Progenitor cell of endocrine pancreas (in vitro differentiated cells): ENCODE measurements at regions not wholly inside any gene's neighbourhood (a gene's known extent, or its start where the extent isn't known, plus 50 kb on each side); places are given as distances from the start of the nearest gene placed in this dataset.

Experiments used
- DNase-seq: peaks from one replicate; pipeline ENCODE4 v3.0.0; 2021; ENCODE audit warnings: low spot score; ENCODE audit not compliant: unreplicated experiment
- H3K27ac Mint-ChIP-seq: 2 replicates; pipeline ENCODE4 v1.8.0; 2021; ENCODE audit warnings: mild to moderate bottlenecking, moderate library complexity, mixed read lengths
- H3K27me3 Mint-ChIP-seq: 2 replicates; pipeline ENCODE4 v1.8.0; 2021; ENCODE audit warnings: mixed read lengths
- H3K36me3 Mint-ChIP-seq: 2 replicates; pipeline ENCODE4 v1.8.0; 2022; ENCODE audit warnings: mixed read lengths; ENCODE audit not compliant: insufficient read depth
- H3K4me1 Mint-ChIP-seq: 2 replicates; pipeline ENCODE4 v1.8.0; 2021; ENCODE audit warnings: low read depth, mixed read lengths
- H3K4me3 Mint-ChIP-seq: 2 replicates; pipeline ENCODE4 v1.8.0; 2021; ENCODE audit warnings: low read depth, mild to moderate bottlenecking, moderate library complexity, mixed read lengths
- H3K9me3 Mint-ChIP-seq: 2 replicates; pipeline ENCODE4 v1.8.0; 2021; ENCODE audit warnings: low read depth, mixed read lengths
- TF ChIP-seq, protein P1 (sequence below): fragments of 200-600 bp; sonication (generic); IDR thresholded peaks from one replicate; pipeline ENCODE4 v1.5.0; 2021; ENCODE audit warnings: antibody characterized with exemption, mild to moderate bottlenecking; ENCODE audit not compliant: unreplicated experiment

DNA sequence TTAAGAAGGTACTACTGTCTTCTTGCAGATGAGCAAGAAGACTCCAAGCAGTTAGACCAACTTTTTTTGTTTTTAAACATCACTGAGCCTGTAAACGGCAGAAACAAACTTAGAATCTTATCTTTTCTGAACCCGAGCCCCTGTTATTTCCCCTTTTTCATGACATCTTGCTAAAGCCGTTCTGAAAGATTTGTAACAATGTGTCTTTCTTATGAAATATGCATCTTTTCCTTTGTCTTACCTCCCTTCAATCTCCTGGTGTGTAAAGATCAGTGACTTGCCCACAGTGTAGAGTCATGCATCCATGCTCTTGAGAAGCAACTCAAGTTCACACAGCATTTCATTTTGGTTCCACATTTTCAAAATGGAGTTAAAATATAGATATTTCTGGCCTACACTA lies 288.8 kb upstream of the CELF4 start:
- Mint-ChIP-seq H3K4me1 (no peaks in the 10 kb centered on the region), H3K4me3 (no peak overlapping the region), H3K27ac (no peak overlapping the region), H3K9me3 (peaks cover 13% of the 10 kb centered on the region), H3K36me3 (no peaks in the 10 kb centered on the region), H3K27me3 (no peaks in the 10 kb centered on the region)
- TF ChIP-seq, protein P1, sequence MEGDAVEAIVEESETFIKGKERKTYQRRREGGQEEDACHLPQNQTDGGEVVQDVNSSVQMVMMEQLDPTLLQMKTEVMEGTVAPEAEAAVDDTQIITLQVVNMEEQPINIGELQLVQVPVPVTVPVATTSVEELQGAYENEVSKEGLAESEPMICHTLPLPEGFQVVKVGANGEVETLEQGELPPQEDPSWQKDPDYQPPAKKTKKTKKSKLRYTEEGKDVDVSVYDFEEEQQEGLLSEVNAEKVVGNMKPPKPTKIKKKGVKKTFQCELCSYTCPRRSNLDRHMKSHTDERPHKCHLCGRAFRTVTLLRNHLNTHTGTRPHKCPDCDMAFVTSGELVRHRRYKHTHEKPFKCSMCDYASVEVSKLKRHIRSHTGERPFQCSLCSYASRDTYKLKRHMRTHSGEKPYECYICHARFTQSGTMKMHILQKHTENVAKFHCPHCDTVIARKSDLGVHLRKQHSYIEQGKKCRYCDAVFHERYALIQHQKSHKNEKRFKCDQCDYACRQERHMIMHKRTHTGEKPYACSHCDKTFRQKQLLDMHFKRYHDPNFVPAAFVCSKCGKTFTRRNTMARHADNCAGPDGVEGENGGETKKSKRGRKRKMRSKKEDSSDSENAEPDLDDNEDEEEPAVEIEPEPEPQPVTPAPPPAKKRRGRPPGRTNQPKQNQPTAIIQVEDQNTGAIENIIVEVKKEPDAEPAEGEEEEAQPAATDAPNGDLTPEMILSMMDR, result no peak
- no peak for DNase-seq

DNA sequence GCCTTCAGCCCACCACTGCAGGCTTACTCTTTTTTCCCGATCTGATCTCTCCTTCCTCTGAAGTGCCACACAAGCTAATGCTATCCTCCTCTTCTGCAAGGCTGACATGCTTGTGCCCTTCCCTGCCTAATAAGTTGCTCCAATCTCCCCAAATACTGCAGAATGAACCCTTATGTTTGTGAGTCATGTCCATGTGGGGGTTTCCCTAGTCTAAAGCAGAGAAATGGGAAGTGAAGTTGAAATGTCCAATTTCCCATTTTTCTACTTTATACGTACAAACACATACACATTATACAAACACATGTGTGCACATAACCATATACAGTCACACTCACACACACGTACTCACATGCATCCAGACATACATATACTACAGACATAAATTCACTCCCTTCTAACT lies 288.1 kb upstream of the CELF4 start:
- Mint-ChIP-seq H3K4me3 (no peak overlapping the region), H3K36me3 (no peaks in the 10 kb centered on the region), H3K9me3 (peaks cover 13% of the 10 kb centered on the region), H3K4me1 (no peaks in the 10 kb centered on the region), H3K27me3 (no peaks in the 10 kb centered on the region), H3K27ac (no peak overlapping the region)
- TF ChIP-seq, protein P1, result no peak
- no peak for DNase-seq

DNA sequence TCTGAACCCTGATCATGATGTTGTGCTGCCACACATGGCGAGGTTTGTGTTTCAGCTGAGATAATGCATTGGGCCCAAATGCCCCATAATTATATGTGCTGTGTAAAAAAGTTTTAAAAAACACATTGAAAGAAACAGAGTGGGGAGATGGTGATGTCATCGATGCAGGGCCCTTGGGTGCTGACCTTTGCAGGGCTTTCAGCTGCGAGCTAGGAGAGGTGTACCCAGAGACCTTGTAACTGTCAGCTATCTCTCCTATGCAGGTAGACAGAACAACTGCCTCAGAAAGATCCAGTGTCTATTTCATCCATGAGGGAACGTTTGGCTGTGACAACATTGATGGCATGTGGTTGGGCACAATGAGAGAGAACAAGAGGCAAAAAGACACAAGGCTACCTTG lies 286.9 kb upstream of the CELF4 start:
- Mint-ChIP-seq H3K27ac (no peak overlapping the region), H3K4me3 (no peak overlapping the region), H3K36me3 (no peaks in the 10 kb centered on the region), H3K9me3 (peaks cover 13% of the 10 kb centered on the region), H3K27me3 (no peaks in the 10 kb centered on the region), H3K4me1 (no peaks in the 10 kb centered on the region)
- no peak for DNase-seq
- TF ChIP-seq, protein P1, result no peak

GRCh38 chr18:37847544-37847943 lies 281.9 kb upstream of the CELF4 start:
- TF ChIP-seq, protein P1, result no peak
- H3K4me3 Mint-ChIP-seq, result no peak overlapping the region
- no peaks in the 10 kb centered on the region for H3K27me3 Mint-ChIP-seq
- H3K9me3 Mint-ChIP-seq, result no peaks in the 10 kb centered on the region
- H3K36me3 Mint-ChIP-seq, result no peaks in the 10 kb centered on the region
- H3K4me1 Mint-ChIP-seq, result peaks cover 13% of the 10 kb centered on the region
- DNase-seq, result no peak
- no peak overlapping the region for H3K27ac Mint-ChIP-seq

DNA sequence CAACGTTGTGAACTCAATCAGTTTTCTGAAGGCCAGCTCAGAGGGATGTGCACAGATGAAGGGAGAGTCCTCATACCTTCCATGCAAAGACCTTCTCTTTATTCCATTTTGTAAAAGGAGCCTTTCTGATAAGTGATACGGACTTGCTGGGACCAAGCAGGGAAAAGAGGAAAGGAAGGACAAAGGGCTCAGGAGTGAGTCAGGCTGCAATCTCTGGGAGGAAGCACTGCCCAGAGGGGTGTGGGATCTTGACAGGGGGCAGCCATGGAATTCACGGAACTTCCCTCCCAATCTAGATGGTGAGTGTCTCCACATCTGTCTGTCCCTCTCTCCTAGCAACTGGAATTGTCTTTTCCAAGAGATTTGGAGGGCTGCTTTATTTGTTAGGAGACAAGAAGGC lies 281.4 kb upstream of the CELF4 start:
- H3K9me3 Mint-ChIP-seq, result no peaks in the 10 kb centered on the region

More for the DNA sequence above, 281.4 kb upstream of the CELF4 start:
- no peak for DNase-seq
- no peak overlapping the region for H3K27ac Mint-ChIP-seq
- no peaks in the 10 kb centered on the region for H3K27me3 Mint-ChIP-seq
- H3K36me3 Mint-ChIP-seq, result no peaks in the 10 kb centered on the region
- H3K4me3 Mint-ChIP-seq, result no peak overlapping the region
- H3K4me1 Mint-ChIP-seq, result peaks cover 13% of the 10 kb centered on the region
- TF ChIP-seq, protein P1, result no peak
